Activated CD8-positive, alpha-beta T cell treated with anti-CD3 and anti-CD28 coated beads for 36 hours (primary cell): ENCODE measurements at regions not wholly inside any gene's neighbourhood (a gene's known extent, or its start where the extent isn't known, plus 50 kb on each side); places are given as distances from the start of the nearest gene placed in this dataset.

Experiments used
- ATAC-seq: fragments of 200-7000 bp; cut with Tn5 transposase; one replicate; pipeline ENCODE4 v1.10.0; 2021; ENCODE audit warnings: mild to moderate bottlenecking, moderate library complexity
- CTCF ChIA-PET: fragments of 350-600 bp; sonication (Branson Sonifier 250); formaldehyde crosslinking; loops from one replicate; lab custom pipeline; 2021; ENCODE audit warnings: antibody characterized with exemption; lab: Charles Lee
- POLR2A ChIA-PET: fragments of 350-600 bp; sonication (Branson Sonifier 250); formaldehyde crosslinking; loops from one replicate; lab custom pipeline; 2021; ENCODE audit warnings: antibody characterized with exemption; lab: Charles Lee
- DNase-seq: peaks from one replicate; pipeline ENCODE4 v3.0.0-alpha.2; 2020
- H3K27ac Mint-ChIP-seq: one replicate; pipeline ENCODE4 v1.8.0; 2021; ENCODE audit warnings: mild to moderate bottlenecking, mixed read lengths
- H3K27me3 Mint-ChIP-seq: one replicate; pipeline ENCODE4 v1.8.0; 2021; ENCODE audit warnings: mixed read lengths
- H3K36me3 Mint-ChIP-seq: one replicate; pipeline ENCODE4 v1.8.0; 2021; ENCODE audit warnings: low read depth, mixed read lengths
- H3K4me1 Mint-ChIP-seq: one replicate; pipeline ENCODE4 v1.8.0; 2021; ENCODE audit warnings: low read depth, mixed read lengths
- H3K4me3 Mint-ChIP-seq: one replicate; pipeline ENCODE4 v1.8.0; 2021; ENCODE audit warnings: mild to moderate bottlenecking, moderate library complexity, mixed read lengths
- H3K9me3 Mint-ChIP-seq: one replicate; pipeline ENCODE4 v1.8.0; 2021; ENCODE audit warnings: mixed read lengths
- CTCF ChIP-seq: fragments of 200-600 bp; IDR thresholded peaks from one replicate; pipeline ENCODE4 v1.8.0; 2022; ENCODE audit warnings: antibody characterized with exemption, mild to moderate bottlenecking
- intact Hi-C: fragments of 100-400 bp; cut with micrococcal nuclease; formaldehyde crosslinking; loops from one replicate; pipeline ENCODE4 v1.10.0; 2022

DNA sequence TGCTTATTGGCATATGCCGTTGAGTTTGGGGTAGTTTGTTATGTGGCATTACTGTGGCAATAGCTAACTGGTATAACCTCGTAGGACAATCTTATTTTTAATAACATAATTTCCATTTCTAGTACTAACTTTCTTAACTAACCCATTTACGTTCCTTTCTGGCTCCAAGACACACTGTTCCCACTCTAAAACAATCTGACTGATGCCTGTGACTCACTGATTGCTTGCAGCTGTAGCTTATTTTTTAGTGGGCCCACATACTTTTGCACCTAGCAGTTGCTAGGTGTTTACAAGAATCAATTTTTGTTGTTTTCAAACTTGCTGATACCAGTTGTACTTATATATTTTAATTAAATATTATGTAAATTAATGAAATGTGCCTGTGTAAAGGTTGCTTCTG lies 52.2 kb downstream of the FAT3 start:
- Mint-ChIP-seq H3K4me1 (no peaks in the 10 kb centered on the region), H3K4me3 (no peak overlapping the region), H3K9me3 (no peaks in the 10 kb centered on the region), H3K27me3 (no peaks in the 10 kb centered on the region), H3K36me3 (no peaks in the 10 kb centered on the region), H3K27ac (no peak overlapping the region)
- ChIA-PET POLR2A (no interaction called here), CTCF (interaction anchor here (1.2 kb wide), 1 partner anchor 10 kb away, joined by 3 read pairs; no protein-coding TSS in a partner anchor)
- no peak for ATAC-seq
- TF ChIP-seq CTCF = no peak
- intact Hi-C loops = no loop called here
- DNase-seq = no peak

DNA sequence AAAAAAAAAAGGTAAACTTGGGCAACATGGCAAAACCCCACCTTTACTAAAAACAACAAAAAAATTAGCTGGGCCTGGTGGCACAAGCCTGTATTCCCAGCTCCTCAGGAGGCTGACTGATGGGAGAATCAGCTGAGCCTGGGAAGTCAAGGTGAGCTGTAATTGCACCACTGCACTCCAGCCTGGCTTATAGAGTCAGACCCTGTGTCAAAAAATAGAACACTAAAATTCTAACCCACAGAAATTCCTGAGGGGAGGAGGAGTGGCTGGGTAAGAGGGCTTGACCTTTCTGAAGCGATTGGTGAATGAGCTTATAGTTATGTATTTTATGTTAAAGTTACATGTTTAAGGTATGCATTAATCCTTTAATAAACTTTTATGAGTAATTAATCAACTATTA lies 53.3 kb downstream of the FAT3 start:
- Mint-ChIP-seq H3K36me3 (no peaks in the 10 kb centered on the region), H3K27me3 (no peaks in the 10 kb centered on the region)
- no peak for TF ChIP-seq CTCF

GRCh38 chr11:92278791-92279433 lies 54.3 kb downstream of the FAT3 start:
- H3K27ac Mint-ChIP-seq = no peak overlapping the region
- POLR2A ChIA-PET = no interaction called here

More for the DNA sequence above, 53.3 kb downstream of the FAT3 start:
- no peaks in the 10 kb centered on the region for H3K9me3 Mint-ChIP-seq
- ChIA-PET CTCF (interaction anchor here (1.2 kb wide), 1 partner anchor 9 kb away, joined by 3 read pairs; no protein-coding TSS in a partner anchor), POLR2A (no interaction called here)
- H3K4me1 Mint-ChIP-seq = no peaks in the 10 kb centered on the region
- ATAC-seq (no peak), DNase-seq (no peak)
- no peak overlapping the region for H3K4me3 Mint-ChIP-seq
- intact Hi-C loops = no loop called here
- no peak overlapping the region for H3K27ac Mint-ChIP-seq

DNA sequence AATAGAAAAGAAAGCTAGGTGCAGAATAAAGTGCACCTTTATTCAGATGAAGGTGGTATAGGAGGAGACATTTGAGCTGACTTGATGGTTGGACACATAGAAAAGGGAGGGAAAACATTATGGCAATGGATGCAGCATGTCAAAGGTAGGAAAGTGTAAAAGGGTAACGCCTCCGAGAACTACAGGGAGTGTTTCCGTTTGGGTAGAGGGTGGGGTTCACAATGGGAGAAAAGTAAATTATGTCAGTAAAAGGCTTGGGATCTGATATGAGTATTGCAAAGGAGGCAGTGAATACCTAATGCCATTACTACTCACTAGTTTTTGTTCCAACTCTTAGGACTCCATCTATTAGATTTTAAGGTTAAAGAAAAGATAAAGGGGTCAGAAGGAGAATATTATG lies 59.5 kb downstream of the FAT3 start:
- H3K36me3 Mint-ChIP-seq = no peaks in the 10 kb centered on the region
- TF ChIP-seq CTCF = no peak
- ATAC-seq = no peak
- intact Hi-C loops = no loop called here
- no peak for DNase-seq
- H3K4me1 Mint-ChIP-seq = no peaks in the 10 kb centered on the region
- no peak overlapping the region for H3K4me3 Mint-ChIP-seq
- CTCF ChIA-PET = no interaction called here
- POLR2A ChIA-PET = no interaction called here
- no peaks in the 10 kb centered on the region for H3K27me3 Mint-ChIP-seq
- no peak overlapping the region for H3K27ac Mint-ChIP-seq
- H3K9me3 Mint-ChIP-seq = no peaks in the 10 kb centered on the region

More at GRCh38 chr11:92278791-92279433, 54.3 kb downstream of the FAT3 start:
- no peak for ATAC-seq
- Mint-ChIP-seq H3K4me1 (no peaks in the 10 kb centered on the region), H3K9me3 (no peaks in the 10 kb centered on the region), H3K4me3 (no peak overlapping the region), H3K36me3 (no peaks in the 10 kb centered on the region), H3K27me3 (no peaks in the 10 kb centered on the region)
- CTCF ChIA-PET = no interaction called here
- DNase-seq = no peak
- no peak for TF ChIP-seq CTCF
- intact Hi-C loops = no loop called here

GRCh38 chr11:92284558-92284957 lies 59.9 kb downstream of the FAT3 start:
- ATAC-seq = no peak
- Mint-ChIP-seq H3K27ac (no peak overlapping the region), H3K27me3 (no peaks in the 10 kb centered on the region), H3K4me1 (no peaks in the 10 kb centered on the region), H3K36me3 (no peaks in the 10 kb centered on the region), H3K9me3 (no peaks in the 10 kb centered on the region), H3K4me3 (no peak overlapping the region)
- POLR2A ChIA-PET = no interaction called here
- CTCF ChIA-PET = no interaction called here
- DNase-seq = no peak
- intact Hi-C loops = no loop called here
- no peak for TF ChIP-seq CTCF
